H4 (cell line): ENCODE measurements at regions not wholly inside any gene's neighbourhood (a gene's known extent, or its start where the extent isn't known, plus 50 kb on each side); places are given as distances from the start of the nearest gene placed in this dataset.
A peak's percentile ranks its signal among the peaks of the same experiment; 100 is the strongest.

Experiments used
- DNase-seq: peaks from one replicate; pipeline ENCODE4 v3.0.0-alpha.2; 2015; ENCODE audit warnings: low spot score

DNA sequence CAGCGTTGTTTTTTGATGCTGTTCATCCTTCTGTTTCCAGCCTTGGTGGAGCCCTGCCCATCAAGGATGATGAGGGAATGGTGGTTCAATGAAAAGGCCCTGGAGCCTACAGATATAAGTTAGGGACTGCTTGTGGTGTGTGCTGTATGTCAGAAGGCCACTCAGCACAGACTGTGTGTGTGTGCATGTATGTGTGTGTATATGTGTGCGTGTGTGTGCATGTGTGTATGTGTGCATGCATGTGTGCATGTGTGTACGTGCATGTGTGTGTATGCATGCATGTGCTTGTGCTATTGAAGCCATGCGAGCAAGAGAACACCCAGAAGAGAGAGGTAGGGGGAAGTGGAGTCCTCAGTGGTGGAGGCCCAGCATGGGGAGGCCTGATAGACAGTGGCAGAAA lies 304.9 kb downstream of the CYP26B1 start:
- no peak for DNase-seq

DNA sequence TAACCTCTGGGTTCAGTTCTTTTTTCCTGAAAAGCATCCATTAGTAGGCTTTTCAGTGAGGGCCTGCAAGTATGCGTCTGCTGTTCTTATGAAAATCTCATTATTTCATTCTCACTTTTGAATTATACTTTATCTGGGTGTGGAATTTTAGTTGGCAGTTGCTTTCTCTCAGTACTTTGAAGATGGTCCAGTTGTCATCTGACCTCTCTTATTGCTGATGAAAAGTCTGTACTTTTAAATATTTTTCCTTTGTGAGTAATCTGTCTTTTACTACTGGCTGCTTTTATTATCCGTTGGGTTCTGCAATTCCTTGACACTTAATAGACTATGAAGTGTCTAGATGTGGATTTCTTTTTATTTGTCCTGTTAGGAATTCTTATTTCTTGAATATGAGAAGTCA lies 307.8 kb downstream of the CYP26B1 start:
- DNase-seq, result no peak

DNA sequence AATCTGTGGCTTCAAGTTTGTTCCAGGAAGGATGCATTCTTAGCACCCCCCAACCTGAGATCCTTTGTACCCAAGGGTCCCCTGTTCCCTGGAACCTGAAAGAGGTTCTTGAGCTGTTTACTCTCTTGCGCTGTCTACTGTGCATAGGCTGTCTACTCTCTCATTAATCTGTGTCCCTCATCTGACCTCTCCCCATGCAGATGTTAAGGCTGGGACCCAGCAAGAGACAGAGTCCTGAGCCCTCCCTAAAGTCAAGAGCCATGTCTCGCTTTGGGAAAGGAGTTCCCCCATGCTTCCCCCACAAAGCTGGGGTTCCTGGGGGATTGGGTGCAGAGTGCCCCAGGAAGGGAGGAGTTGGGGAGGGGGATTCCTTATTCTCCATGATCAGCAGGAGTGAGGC lies 312.9 kb downstream of the CYP26B1 start:
- DNase-seq, result no peak

DNA sequence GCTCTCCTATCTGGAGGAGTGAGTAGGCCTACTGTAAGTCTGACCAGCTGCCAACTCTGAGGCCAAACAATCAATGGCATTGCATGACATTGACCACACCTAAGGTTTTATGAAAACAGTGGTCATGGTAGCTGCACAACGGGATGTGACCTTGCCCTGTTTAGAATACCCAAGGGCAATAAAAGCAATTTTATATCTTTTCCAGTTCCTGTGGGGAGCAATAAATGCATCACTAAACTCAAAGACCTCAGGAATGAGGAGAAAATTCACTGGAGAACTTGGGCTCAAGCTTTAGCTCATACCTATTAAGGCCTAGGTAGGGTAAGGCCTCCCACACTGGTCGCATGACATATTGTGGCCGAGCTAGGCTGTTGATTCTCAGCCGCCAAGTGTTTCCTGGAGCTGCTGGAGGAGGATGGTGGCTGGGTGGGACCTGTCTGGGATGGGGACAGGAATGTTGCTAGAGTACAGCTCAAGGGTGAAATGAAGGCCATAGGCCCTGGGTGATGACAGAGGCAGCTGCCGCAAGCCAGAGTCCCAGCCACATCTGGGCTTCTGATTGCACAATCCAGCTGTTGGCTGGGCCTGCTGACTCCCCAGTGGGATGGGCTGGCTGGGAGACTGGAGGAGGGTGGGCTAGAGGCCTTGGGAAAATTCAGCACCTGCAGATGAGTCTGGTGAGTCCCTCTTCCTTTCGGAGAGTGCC lies 313.7 kb downstream of the CYP26B1 start:
- DNase-seq, result peak; percentile 34

DNA sequence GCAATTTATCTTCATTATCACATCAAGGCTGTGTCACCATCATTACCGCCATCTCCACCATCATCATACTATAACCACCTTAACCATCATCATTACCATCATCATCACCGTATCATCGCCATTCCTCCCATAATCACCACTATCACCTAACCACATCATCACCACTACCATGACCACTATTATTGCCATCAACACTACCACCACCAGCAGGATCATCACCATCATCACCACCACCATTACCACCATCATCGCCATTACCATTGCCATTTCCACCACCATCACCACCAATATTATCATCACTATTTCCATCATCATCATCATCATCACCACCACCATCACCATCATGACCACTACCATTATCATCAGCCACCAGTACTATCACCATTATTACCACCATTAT lies 314.4 kb downstream of the CYP26B1 start:
- no peak for DNase-seq

DNA sequence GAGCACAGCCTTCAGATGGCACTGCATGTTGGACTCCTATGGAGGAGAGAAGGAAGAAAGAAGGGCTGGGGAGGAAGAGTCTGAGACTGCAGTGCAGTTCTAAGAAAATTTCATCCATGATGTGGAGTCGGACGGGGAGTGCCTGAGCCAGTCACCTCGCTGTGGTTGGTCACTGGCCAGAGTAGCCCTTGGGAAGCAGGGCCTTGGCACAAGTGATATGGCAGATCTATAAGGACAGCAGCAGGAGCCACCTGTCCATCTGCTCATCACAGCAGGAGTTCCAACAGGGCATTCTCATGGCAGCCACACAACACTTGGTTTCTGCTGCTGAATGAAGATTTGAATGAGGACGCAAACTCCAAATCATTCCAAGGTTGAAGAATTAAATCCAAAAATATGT lies 314.8 kb downstream of the CYP26B1 start:
- DNase-seq, result no peak

DNA sequence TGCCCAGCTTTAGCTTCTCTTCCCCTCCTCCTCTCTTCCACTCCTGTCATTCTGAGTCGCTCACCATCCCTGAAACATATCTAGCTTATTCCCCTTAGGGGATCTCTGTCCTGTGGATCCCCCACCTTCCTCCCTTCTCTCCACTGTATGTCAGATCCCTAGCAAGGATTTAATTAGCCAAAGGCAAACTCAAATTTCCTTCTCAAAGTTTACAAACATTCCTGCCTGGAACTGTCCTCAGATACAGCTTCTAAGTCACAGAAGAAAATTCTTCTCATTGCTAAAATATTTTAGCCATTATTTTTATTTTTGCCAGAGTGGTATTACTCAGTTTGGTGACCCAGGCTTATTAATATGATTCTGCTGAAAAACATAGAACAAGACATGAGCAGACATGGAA lies 315.3 kb downstream of the CYP26B1 start:
- DNase-seq, result no peak

DNA sequence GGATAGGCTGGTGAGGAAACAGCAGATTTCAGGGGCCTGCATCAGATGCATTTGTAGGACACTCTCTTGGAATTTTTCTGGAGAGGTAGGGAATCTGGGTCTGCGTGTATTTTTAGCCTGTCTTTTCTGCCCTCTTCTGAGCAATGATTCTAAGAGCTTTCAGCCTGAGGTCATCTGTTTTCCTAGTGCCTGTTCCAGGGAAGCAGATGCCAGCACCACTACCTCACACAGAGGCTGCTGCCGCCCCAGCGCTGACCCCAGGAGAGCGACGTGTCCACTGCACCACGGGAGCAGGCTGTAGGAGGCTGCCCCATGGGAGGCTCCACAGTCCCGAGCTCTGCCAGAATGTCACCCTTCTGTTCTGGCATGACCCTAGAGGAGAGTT lies 316.5 kb downstream of the CYP26B1 start:
- DNase-seq, result peak; percentile 71

DNA sequence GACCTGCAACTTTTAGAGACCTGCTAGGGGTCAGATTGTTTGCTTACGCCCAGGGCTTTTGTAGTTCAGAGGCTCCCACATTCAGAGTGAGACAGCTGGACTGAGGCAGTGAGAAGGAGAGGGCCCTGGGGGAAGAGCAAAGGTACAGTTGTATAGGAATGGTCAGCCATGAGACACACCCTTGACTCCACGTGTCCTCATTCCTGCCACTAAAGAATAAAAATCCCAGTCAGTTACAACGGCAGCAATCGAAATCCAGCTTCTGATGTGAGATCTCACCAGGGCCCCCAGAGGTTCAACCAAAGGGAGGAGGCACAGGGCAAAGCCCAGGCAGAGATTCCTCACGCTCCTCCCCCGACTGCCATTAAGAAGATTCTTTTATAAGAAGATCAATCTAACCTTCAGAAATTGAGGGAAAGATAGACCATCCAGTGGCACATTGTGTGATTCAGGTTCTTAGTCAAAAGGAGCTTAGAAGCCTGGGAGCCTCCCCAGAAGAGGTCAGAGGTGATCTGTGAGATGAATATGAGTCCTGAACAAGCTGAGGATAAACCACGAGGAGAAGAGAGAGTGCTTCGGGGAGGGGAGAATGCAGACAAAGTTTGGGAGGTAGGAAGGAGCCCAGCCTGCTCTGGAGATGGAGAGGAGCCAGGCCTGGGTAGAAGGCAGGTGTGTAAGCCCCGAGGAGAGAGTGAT lies 317.0 kb downstream of the CYP26B1 start:
- no peak for DNase-seq

DNA sequence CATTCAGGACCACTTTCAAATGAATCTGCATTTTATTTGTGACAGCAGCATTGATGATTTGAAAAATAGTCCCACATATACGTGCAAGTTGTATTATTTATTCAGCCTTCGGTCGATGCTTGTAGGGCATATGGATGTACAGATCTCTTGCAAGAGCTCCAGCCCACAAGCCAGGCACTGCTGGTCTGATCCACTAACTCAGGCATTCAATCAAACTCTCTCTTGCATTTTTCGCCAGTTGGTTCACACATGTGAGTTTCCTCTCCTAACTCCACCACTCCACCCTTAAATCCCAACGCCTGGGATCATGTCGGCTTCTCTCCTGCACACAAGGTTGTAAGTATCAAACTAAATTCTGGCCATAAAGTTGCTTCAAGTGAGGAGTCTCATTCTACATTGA lies 318.7 kb downstream of the CYP26B1 start:
- no peak for DNase-seq

DNA sequence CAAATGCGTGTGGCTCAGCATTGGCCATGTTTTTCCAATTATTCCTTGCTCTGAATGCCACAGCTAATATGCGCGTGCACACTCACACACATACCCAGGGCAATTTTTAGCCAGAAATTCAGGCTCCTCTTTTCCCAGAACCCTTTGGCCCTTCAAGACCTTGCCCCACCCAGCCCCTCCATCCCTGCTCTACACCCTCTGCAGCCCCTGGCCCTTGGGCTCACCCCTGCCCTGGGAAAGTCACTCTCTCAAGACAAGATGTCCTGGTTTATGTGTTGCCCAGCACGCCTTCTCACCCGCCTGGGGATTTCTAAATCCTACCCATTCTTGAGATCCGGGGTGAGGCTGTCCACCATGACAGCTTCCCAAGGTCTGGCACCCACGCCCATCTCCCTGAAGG lies 319.7 kb downstream of the CYP26B1 start:
- no peak for DNase-seq

DNA sequence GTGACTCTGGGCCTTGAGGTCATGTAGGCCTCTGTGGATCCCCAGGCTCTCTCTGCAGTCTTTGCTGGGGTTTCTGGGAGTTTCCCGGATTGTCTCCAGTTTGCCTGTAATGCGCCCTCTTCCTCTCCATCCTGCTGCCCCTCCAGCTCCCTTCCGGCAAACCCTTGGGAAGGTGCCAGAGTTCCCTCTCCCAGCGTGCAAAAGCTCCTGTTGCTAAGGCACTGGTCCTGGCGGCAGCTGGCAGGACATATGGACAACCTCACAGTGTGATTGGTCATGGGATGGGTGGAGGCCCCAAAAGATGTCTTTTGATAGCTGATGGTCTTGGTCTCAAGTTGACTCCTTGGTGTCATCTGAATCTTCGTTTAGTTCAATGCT lies 320.1 kb downstream of the CYP26B1 start:
- no peak for DNase-seq

DNA sequence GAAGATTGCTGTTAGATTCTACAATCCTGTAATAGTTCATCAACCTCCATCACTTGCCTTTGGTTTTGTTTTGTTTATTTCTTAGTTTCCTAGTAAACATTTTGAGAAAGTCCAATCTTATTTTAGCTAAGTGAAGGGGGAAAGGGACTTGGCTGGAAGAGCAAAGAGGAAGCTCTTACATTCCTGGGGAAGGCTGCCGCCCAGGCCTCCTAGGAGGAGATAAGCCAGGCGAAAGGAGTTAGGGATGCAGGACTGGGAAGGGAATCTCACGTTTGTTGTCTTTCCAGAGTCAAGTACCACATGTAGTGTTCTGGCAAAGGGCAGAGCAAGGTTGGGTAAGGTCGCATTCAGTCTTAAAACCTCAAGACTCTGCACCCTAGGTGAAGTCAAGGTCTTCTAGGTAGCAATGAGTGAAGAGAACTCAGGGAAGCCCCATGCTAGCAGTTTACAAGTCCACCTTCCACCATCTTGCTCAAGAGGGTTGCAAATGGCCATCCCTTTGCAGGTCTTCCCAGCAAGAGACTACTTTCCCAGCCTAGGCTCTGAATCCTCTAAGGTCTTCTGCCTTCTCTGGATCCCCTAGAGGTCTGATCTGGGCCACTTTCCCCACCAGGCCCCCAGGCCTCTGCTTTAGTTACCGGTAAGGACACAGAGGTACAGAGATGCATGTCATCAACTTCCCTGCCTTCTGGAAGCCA lies 320.7 kb downstream of the CYP26B1 start:
- no peak for DNase-seq

DNA sequence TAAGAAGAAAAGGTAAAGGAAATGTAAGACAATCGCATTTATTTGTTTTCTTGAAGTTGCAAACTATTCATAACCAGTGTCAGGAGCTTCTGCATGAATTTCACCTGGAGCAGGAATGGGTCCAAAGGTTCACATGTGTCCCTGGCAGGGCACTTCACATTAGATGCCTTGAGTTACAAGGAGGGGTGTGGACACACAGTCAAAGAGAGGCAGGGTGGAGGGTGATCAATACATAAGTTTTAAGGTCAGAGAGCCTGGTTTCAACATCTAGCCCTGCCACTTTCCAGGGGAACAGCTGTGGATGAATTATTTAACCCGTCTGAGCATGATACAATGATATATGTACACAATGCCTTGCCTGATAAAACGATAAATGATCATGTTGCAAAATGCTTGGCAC lies 321.4 kb downstream of the CYP26B1 start:
- DNase-seq, result no peak

DNA sequence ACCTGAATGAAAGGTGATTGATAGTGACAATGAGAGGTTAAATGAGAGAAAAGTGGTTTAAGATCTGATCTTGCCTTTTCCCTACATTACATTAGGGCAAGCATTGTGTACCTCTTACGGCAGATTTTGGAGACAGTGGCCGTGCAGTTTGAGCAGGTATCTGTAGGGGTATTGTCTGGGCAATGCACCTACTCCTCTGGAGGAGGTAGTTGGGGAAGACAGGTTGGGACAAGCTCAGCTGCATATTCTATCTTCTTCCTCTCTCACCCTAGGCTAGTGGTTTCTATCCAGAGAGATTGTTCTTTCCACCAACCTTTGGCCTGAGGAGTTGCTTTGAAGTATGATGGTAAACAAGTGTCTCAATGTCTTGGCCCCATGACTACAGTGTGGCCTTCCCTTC lies 323.2 kb downstream of the CYP26B1 start:
- no peak for DNase-seq

DNA sequence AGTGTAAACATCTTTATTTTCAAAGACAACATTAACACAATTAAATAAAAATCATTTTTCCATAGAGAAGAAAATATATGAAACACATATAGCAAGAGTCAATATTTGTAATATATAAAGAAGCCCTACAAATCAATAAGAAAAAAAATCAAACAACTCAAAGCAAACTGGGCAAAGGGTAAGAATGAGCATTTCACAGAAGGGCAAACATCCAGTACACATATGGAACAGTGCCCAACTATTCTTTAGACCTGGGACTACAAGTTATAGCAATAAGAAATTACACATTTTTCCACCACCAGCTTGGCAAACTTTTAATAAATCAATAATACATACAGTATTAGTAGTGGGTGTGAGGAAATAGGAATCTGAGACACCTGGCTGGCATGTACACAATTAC lies 324.1 kb downstream of the CYP26B1 start:
- DNase-seq, result no peak

DNA sequence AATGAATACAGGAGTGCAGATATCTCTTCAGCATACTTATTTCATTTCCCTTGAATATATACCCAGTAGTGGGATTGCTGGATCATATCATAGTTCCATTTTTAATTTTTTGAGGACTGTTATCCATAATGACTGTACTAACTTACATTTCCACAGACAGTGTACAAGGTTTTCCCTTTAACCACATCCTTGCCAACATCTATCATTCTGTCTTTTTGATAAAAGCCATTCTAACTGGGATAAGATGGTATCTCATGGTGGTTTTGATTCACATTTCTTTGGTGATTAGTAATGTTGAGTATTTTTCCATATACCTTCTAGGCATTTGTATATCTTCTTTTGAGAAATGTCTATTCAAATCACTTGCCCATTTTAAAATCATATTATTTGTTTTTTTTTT lies 325.2 kb downstream of the CYP26B1 start:
- no peak for DNase-seq

DNA sequence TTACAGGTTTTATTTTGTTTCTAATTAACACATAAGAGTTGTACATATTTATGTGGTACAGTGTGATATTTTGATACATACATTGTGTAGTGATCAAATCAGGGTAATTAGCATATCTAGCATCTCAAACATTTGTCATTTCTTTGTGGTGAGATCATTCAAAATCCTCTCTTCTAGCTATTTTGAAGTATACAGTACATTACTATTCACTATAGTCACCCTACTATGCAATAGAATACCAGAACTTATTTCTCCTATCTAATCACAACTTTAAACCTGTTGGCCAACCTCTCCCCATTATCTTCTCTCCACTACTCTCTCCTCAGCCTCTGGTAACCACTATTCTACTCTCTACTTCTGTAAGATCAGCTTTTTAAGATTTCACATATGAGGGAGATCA lies 325.8 kb downstream of the CYP26B1 start:
- no peak for DNase-seq

DNA sequence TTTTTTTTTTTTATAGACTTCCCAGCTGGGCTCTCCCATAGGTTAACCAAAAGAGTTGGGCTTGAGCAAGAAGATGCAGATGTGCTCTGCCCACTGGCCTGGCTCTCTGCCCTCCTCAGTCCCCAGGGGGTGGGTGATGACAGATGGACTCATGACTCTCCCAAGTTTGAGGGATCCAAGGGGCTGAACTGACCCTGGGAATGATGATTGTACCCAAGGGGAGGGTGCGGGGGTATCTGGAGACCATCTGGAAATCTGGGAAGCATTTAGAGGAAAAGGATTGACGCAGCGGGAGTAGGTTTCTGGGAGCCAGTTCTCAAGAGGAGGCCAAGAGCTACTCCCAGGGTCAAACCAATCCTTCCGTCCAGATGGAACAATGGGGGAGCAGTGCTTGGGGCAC lies 330.8 kb downstream of the CYP26B1 start:
- DNase-seq, result no peak

DNA sequence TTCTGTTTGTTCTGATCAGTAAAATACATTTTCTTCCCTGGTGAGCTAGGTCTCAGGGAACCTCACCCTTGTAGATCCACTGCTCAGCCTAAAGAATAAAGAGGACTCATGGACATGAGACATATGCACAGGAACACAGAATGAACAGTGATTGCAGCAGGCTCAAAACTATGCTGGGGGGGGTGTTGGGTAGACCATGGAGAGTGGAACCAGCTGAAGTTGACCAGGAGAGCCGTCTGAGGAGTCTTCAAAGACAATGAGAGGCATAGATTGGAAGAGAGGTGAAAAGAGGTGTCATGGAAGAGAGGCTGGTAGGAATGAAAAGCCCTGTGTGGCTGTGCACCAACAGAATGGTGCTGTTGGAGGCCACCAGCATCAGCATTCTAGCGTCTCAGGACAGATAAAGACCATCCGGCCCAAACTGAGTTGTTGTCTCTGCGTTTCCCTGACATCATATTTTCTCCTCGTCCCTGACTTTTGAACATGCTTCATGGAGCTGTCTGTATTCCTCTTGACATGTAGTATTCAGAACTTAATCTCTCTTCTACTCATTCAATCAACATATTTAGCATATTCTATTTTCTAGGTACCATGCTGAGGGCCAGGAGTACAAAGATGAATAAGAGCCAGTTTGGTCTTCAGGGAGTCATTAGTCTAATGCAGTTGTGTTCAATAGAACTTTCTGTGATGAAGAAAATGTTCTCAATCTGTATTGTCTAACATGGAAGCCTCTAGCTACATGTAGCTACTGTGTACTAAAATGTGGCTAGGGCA lies 331.8 kb downstream of the CYP26B1 start:
- no peak for DNase-seq

DNA sequence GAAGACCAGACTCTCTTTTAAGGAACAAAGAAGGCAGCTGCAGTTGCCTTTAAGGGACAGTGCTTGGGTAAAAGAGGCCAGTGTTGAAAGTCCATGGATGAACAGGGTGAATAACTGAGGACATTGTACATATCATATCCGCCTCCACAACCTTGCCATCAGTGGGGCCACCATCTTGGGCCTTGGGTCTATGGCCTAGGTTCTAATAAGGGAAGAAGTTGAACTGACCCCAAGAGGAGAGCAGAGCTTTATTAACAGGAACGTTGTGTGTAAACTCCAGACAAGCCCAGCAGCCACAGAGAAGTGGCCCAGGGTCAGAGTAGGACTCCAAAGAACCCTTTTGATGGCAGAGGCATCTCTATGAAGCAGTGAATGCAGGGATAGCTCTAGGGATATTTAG lies 332.8 kb downstream of the CYP26B1 start:
- DNase-seq, result no peak

DNA sequence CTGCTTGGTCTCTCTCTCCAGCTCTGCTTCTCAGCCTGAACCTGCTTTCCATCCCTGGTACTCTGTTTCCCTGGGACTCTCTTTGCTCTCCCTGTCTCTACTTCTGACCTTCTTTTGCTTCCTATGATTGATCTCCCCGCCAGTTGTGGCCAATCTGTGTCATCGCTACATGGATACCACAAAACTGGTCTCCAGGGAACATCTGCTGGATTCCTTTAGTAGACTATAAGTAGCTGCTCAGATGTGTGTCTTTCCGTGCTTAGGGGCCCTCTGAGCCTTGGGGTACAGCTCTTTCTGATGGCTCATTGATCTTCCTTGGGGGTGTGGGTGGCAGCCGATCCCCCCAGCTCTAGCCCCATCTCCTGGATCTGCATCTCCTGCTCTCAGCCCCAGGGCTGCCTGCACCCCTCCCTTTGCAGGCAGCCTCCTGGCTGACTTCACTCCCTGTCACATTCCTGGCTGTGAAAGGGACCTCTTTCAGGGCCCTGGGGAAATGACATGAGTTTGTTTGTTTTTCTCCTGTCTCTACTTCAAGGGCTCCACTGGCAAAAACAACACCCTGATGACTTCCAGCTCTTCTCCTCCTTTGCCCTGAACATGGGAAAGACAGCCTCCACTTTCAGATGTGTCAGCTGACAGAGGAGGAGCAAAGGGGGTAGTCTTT lies 333.7 kb downstream of the CYP26B1 start:
- DNase-seq, result no peak
